Large intestine (tissue), 3 donors: ENCODE measurements at regions not wholly inside any gene's neighbourhood (a gene's known extent, or its start where the extent isn't known, plus 50 kb on each side); places are given as distances from the start of the nearest gene placed in this dataset.

ENCODE experiments used
- DNase-seq, 2 donors: peaks; one replicate each; pipeline versions ENCODE4 v3.0.0 to v3.0.0-alpha.2; 2013
- H3K27ac ChIP-seq: one replicate; pipeline ENCODE4 v1.5.1; 2013; ENCODE audit warnings: low read length
- H3K27me3 ChIP-seq: 2 replicates; pipeline ENCODE4 v1.6.1; 2013; ENCODE audit warnings: low read length; ENCODE audit not compliant: control insufficient read depth, insufficient read depth
- H3K36me3 ChIP-seq: 2 replicates; pipeline ENCODE4 v1.6.1; 2013; ENCODE audit warnings: low read length; ENCODE audit not compliant: control insufficient read depth, insufficient read depth
- H3K4me1 ChIP-seq: one replicate; pipeline ENCODE4 v1.6.1; 2013; ENCODE audit warnings: low read length; ENCODE audit not compliant: control insufficient read depth, insufficient read depth
- H3K4me3 ChIP-seq: one replicate; pipeline ENCODE4 v1.5.1; 2013; ENCODE audit warnings: low read length
- H3K9me3 ChIP-seq: one replicate; pipeline ENCODE4 v1.6.1; 2013; ENCODE audit warnings: mild to moderate bottlenecking, low read depth, low read length, moderate library complexity; ENCODE audit not compliant: control insufficient read depth
- WGBS: methylation state at CpG from one replicate; pipeline ENCODE4 v1.1.5; 2013; ENCODE audit warnings: low lambda C conversion rate; ENCODE audit not compliant: insufficient coverage; 5-methylcytosine and 5-hydroxymethylcytosine counted together

DNA sequence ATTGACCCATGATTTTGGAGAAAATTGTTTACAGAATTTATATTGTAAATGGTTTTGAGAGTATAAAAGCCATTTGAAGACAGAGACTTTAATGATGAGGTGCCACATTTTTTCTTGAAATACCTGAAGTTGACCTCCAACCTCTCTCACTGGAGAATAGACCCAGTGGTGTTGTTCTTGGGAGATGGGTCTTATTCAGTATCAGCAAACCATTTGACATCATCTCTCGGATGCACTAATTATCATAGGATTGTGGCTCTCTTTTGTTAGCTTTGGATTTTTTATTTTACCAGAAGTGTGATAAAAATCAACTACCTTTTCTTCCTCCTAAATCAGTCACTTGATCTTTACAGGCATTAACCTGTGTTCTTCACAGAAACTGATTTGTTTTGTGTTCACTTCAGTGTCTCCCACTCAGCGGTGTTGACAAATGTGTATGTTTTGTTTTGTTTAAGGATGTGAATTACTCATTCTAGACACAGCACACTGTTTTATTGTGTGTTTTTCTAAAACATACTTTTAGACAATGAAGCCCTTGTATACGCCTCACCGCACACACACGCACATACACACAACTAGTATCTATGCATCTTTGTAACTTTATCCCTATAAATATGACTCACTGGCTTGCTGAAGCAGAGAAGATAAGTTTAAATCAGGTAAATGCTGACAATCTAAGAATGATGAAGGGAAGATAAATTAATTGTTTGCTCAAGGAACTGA, 455.6 kb downstream of the INHBA start:
- Histone ChIP-seq H3K36me3 (no peaks in the 10 kb centered on the region), H3K9me3 (no peaks in the 10 kb centered on the region), H3K27ac (no peak overlapping the region), H3K27me3 (no peaks in the 10 kb centered on the region), H3K4me1 (no peaks in the 10 kb centered on the region), H3K4me3 (no peak overlapping the region)
- no peak for DNase-seq
- 80% methylated on average over 1 of the region's 5 CpGs for WGBS

DNA sequence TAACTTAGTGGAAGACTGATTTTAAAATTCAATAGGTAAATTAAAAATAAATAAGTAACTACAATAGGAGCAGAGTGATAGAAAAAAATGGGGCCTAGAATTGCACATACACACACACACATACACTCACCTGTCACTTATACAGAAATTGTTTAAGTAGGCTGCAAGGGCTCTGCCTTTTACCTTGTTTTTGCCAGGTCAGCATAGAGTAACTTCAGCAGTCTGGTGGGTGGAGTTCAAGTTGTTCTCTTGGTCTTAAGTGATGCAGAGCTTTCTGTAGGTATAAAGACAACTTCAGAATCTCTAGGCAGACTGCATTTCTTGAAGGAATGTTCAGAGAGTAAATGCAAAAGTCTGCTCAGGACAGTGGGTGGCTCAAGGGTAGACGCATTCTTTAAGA, 457.0 kb downstream of the INHBA start:
- WGBS = 100% methylated on average over 1 of the region's 1 CpG
- no peak for DNase-seq
- Histone ChIP-seq H3K4me3 (no peak overlapping the region), H3K27me3 (no peaks in the 10 kb centered on the region), H3K9me3 (no peaks in the 10 kb centered on the region), H3K36me3 (no peaks in the 10 kb centered on the region), H3K27ac (no peak overlapping the region), H3K4me1 (no peaks in the 10 kb centered on the region)

DNA sequence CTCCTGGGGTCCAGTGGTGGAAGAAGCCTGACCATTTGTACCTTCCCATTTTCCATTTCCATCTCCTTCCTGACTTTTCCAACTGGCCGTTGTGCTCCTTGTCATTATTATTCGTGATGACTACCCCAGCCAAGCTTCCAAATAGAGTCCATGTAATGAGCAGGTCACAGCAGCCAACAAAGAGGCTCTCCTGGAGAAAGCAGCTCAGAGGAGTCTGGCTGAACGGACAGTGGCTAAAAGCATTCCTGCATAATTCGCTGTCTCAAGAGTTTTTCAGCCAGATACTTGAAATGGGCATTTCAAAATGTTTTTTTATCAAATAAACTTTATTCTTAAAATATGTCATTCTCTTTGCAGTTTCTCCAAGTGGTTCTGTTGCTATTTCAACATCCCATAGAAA, 458.6 kb downstream of the INHBA start:
- WGBS = no CpG with 5 or more reads among the region's 4 CpGs
- Histone ChIP-seq H3K36me3 (no peaks in the 10 kb centered on the region), H3K9me3 (no peaks in the 10 kb centered on the region), H3K27me3 (no peaks in the 10 kb centered on the region), H3K4me1 (no peaks in the 10 kb centered on the region), H3K4me3 (no peak overlapping the region), H3K27ac (no peak overlapping the region)
- no peak for DNase-seq

DNA sequence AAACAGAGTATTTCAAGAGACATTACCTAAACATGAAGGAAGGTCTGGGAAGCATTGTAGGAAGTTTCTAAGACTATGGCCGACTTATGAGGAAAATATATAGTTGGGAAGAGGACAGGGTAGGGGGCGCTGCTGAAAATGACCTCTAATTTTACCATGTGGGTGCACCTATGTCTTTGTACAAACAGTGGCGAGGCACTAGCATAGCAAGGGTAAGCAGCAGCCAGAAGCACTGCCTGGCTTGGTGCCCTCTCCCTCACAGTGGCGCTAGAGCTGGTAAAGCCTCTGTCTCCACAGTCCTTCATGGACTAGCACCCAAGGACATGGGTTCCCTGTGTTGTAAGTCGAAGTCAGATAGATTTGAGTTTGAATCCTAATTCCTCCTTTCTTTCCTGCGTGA, 461.2 kb downstream of the INHBA start:
- no CpG with 5 or more reads among the region's 6 CpGs for WGBS
- no peak overlapping the region for H3K27ac ChIP-seq
- no peak overlapping the region for H3K4me3 ChIP-seq
- no peaks in the 10 kb centered on the region for H3K9me3 ChIP-seq
- no peaks in the 10 kb centered on the region for H3K4me1 ChIP-seq
- no peaks in the 10 kb centered on the region for H3K36me3 ChIP-seq
- no peak for DNase-seq
- no peaks in the 10 kb centered on the region for H3K27me3 ChIP-seq

DNA sequence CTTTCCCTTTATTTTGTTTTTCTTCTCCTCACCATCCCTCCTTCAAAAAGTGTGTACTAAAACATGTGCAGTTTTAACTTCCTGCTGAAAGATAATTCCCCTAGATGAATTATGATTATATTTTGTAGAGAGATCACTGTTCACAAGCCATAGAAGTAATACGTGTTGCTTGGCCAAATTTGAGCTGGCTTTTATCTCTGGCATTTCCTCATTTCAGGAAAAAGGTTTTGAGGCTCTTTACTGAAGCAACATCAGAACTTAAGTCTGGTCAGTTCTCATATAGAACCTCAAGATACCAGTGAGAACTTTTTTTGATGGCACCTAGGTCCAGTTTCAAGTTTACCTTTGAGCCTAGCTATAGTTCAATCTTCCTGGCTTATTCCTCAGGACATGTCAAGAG, 463.3 kb downstream of the INHBA start:
- Histone ChIP-seq H3K27ac (no peak overlapping the region), H3K4me1 (no peaks in the 10 kb centered on the region), H3K36me3 (no peaks in the 10 kb centered on the region), H3K4me3 (no peak overlapping the region), H3K9me3 (no peaks in the 10 kb centered on the region), H3K27me3 (no peaks in the 10 kb centered on the region)
- no peak for DNase-seq
- WGBS = no CpG with 5 or more reads among the region's 1 CpG

DNA sequence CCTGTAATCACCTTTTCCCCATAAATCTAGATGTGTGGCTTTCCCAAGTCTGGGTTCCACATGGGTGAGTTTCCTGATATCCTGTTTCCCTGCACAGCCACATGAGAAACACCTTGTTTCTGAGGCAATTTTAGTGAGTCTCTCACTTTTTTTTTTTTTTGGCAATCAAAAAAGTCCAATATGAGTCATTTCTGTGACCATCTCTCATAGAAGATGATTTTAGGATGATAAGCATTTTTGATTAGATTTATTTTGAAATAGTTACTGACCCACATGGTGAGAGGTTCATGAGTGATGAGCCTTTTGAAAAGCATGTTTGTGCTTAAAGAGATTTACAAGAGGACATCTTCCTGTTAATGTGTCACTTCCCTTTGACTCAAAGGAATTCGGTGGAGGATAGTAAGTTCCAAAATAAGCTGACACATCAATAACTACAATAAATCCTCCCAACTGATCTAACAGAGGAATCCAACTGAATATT, 464.0 kb downstream of the INHBA start:
- H3K27me3 ChIP-seq = no peaks in the 10 kb centered on the region
- WGBS = no CpG with 5 or more reads among the region's 1 CpG
- no peaks in the 10 kb centered on the region for H3K9me3 ChIP-seq
- H3K27ac ChIP-seq = no peak overlapping the region
- H3K4me1 ChIP-seq = no peaks in the 10 kb centered on the region
- DNase-seq = no peak
- no peak overlapping the region for H3K4me3 ChIP-seq
- H3K36me3 ChIP-seq = no peaks in the 10 kb centered on the region

DNA sequence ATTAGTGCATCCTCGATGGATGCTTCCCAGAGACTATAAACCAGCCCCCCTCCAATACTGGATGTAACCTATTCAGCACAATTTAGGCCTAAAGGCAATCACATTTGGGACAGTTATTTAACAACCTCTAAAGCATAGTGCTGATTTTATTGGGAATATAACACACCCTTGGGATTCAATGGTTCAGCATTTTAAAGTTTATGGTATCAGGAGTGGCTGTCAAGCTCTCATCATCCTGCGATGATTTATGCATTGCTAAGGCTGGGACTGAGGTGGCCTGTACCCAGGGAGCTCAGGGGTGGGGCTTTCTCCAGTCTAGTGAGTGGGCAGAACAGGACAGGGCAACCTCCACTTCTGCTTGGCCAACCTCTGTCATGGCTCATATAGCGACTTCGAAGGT, 464.9 kb downstream of the INHBA start:
- H3K4me1 ChIP-seq = no peaks in the 10 kb centered on the region
- no peaks in the 10 kb centered on the region for H3K9me3 ChIP-seq
- no peak for DNase-seq
- no peaks in the 10 kb centered on the region for H3K36me3 ChIP-seq
- H3K27ac ChIP-seq = no peak overlapping the region
- no peak overlapping the region for H3K4me3 ChIP-seq
- WGBS = 80% methylated on average over 1 of the region's 4 CpGs
- H3K27me3 ChIP-seq = no peaks in the 10 kb centered on the region

DNA sequence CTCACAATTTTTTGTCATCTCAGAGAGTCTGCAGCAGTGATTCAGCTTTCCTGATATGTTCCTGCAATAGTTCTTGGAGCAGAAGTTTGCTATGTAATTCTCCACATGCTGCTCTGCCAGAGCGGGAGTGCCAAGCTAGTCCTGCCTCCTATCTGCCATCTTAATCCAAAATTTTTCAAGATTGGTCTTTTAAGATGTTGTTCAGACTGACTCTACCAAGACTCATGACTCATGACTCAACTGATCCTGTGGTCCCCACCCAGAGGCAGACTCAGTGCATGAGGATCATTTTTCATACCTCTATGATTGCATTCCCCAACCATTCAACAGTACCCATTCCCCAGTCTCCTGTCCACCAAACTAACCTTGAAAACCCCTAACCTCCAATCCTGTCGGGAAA, 470.8 kb downstream of the INHBA start:
- H3K9me3 ChIP-seq = no peaks in the 10 kb centered on the region
- H3K27me3 ChIP-seq = no peaks in the 10 kb centered on the region
- no peak for DNase-seq
- no peaks in the 10 kb centered on the region for H3K36me3 ChIP-seq
- H3K27ac ChIP-seq = no peak overlapping the region
- WGBS = no CpG with 5 or more reads among the region's 2 CpGs
- H3K4me1 ChIP-seq = no peaks in the 10 kb centered on the region
- no peak overlapping the region for H3K4me3 ChIP-seq

DNA sequence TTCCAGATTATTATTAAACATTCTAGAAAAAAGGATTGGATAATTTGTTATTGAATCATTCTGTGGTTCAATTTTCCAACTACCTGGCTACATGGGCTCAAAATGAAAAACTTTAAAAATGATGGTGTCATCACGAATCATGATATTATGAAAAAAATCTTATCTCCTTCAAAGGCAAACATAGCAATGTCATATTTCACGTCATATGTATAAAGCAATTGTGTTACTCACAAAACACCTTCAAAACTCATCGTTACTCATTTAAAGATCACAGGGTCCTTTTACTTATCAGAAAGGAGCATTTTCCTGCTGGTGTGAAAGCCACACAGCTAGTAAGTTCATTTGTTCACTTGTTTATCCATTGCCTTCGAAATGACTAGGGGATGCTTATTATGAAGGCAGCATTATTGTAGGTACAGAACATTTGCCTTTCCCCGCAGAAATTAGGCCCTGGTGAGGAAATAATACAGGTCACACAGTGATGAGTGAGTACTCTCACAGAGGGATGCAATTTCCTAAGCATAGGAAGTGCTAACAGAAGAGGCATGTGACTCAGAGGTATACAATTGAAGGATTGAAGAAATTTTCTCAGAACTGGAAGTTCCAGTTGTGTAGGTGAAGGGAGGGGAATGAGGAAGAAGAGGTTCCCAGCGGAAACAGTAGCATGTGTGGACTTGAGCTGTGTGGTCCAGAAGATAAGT, 478.7 kb downstream of the INHBA start:
- H3K27ac ChIP-seq = no peak overlapping the region
- H3K9me3 ChIP-seq = no peaks in the 10 kb centered on the region
- H3K4me1 ChIP-seq = no peaks in the 10 kb centered on the region
- no peaks in the 10 kb centered on the region for H3K36me3 ChIP-seq
- H3K27me3 ChIP-seq = no peaks in the 10 kb centered on the region
- DNase-seq = no peak
- 75% methylated on average over 1 of the region's 6 CpGs for WGBS
- H3K4me3 ChIP-seq = no peak overlapping the region

DNA sequence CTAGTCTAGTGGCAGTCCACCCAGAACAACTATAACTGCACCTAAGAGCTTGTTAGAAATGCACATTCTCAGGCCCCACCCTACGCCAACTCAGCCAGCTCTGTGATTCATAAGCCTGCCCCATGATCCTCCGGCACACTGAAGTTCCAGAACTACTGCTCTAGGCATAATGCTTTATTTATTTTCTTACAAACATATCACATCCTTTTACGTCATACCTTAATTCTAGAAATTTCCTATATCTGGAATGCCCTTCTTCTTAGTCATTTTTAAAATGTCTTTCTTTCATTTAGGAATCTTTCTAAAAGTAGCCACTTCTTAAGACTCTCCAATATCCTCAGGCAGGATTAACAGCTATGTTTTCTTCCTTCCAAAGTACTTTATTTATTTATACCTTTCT, 480.1 kb downstream of the INHBA start:
- Histone ChIP-seq H3K27ac (no peak overlapping the region), H3K36me3 (no peaks in the 10 kb centered on the region), H3K27me3 (no peaks in the 10 kb centered on the region), H3K9me3 (no peaks in the 10 kb centered on the region), H3K4me1 (no peaks in the 10 kb centered on the region), H3K4me3 (no peak overlapping the region)
- DNase-seq = no peak
- 88% methylated on average over 3 of the region's 3 CpGs for WGBS

DNA sequence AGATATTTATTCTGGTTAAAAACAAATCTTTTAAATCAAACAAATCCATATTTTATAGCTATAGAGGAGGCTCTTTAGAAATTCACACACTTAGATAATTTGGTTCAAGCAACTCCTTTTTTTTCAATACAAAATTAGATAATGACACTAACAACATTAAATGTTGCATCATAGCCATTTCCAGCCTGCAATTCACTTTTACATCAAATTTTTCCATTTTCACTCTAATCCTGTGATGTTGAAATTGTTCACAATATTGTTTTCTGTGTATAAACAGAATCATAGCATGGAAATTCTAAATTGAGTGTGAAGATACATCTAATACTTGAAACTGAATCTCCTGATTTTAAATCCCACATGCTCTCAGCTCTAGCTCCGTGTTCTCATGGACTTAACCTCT, 482.6 kb downstream of the INHBA start:
- WGBS = no CpG with 5 or more reads among the region's 1 CpG
- H3K4me3 ChIP-seq = no peak overlapping the region
- no peak overlapping the region for H3K27ac ChIP-seq
- no peaks in the 10 kb centered on the region for H3K4me1 ChIP-seq
- no peaks in the 10 kb centered on the region for H3K27me3 ChIP-seq
- no peaks in the 10 kb centered on the region for H3K36me3 ChIP-seq
- DNase-seq = no peak
- no peaks in the 10 kb centered on the region for H3K9me3 ChIP-seq
